CD1c-positive myeloid dendritic cell (primary cell): ENCODE measurements at regions not wholly inside any gene's neighbourhood (a gene's known extent, or its start where the extent isn't known, plus 50 kb on each side); places are given as distances from the start of the nearest gene placed in this dataset.

ENCODE experiments used
- DNase-seq: peaks from one replicate; pipeline ENCODE4 v3.0.0-alpha.2; 2016; ENCODE audit errors: extremely low spot score

- DNase-seq, result no peak
Observed at GRCh38 chr6:21426841-21427490, 166.6 kb upstream of the SOX4 start.

GRCh38 chr6:21429291-21429690 lies 164.3 kb upstream of the SOX4 start:
- no peak for DNase-seq

GRCh38 chr6:21431526-21431925 lies 162.0 kb upstream of the SOX4 start:
- no peak for DNase-seq

DNA sequence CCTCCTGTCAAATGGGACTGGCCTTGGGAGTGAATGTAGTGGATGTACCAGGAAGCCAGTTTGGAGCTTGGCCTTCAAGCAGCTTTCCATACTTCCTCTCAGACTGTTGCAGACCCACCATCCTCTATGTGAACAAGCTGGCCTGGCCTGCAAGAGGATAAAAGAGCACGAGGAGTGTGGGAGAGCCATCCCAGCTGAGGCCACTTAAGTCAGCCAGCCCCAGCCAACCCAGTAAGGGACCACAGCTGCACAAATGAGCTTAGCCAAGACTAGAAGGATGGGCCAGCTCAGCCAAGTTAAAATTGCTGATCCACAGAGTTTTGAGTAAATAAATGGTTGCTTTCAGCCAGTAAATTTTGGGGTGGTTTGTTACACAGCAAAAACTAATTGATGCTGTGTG lies 156.9 kb upstream of the SOX4 start:
- no peak for DNase-seq

GRCh38 chr6:21437581-21437980 lies 156.0 kb upstream of the SOX4 start:
- DNase-seq, result no peak

- peak; percentile 63 for DNase-seq
Observed at GRCh38 chr6:21438237-21438985, 155.1 kb upstream of the SOX4 start.

DNA sequence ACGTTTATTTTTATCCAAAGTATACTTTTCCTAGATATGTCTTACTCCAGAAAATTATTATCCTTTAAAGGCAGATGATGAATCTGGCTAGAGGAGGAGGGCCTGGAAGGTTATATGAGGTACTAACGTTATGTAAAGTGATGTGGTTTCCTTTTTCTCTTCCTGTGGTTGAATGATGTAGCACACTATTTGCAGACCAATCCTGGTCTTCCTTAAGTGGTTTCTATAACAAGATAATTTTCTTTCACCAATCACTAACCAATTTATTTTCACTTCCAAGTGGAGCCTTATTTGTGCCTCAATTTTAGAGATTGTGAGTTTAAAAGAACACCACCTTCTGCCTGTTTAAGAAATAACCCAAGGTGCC lies 154.6 kb upstream of the SOX4 start:
- DNase-seq, result peak; percentile 20

DNA sequence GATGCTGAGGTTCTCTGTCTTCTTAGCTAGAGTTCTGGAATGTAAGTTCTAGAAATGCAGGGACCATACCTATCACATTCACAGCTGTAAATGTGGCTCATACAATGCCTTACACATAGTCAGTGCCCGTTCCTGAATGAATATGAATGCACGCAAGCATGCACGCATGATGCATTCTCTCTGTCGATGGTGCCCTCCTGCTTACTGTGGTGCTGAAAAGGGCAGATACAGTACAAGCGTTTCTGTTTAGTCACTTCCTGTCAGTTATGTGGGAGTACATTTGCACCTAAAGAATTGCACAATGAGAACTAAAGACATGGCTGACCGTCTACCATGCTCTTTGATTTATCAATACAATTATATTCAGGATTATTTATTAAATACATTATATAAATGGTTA lies 152.2 kb upstream of the SOX4 start:
- DNase-seq, result peak; percentile 31

DNA sequence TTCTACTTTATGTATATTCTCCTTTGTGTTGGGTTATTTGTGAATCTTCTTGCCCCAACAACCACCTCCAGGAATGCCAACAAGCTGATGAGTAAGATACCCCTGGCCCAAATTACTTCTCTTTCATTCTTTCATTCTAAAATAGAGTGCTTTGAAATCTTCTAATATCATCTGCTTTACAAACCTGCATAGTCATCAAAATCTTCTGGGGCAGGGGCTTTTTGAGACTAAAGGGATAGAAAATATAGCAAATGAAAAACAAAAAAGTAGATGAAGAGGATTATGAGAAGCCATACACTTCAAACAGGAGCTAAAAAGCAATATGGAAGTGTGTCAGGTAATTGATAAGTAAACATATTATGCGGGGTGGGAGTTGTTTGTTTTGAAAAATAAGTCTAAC lies 150.7 kb upstream of the SOX4 start:
- DNase-seq, result no peak

- DNase-seq, result no peak
Observed at GRCh38 chr6:21444711-21445260, 148.8 kb upstream of the SOX4 start.

DNA sequence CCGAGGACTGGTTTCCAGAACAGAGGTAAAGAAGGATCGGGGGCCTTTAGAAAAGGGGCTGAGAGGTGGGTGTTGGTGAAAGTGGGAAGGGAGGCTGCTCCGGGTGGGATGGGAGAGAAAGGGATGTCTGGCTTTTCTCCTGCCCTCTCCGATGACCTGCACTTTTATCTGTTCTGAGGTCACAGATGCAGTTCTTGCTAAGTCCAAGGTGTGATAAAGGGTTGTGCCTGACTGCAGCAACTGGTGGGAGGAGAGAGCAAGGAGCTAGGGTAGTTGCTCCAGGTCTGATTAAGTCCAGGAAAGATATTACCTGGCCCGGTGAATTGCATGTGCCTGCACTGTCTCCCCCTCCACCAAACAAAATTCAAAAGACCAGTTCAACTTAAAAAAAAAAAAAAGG lies 145.6 kb upstream of the SOX4 start:
- no peak for DNase-seq

- DNase-seq, result no peak
Observed at GRCh38 chr6:21448485-21449109, 145.0 kb upstream of the SOX4 start.

DNA sequence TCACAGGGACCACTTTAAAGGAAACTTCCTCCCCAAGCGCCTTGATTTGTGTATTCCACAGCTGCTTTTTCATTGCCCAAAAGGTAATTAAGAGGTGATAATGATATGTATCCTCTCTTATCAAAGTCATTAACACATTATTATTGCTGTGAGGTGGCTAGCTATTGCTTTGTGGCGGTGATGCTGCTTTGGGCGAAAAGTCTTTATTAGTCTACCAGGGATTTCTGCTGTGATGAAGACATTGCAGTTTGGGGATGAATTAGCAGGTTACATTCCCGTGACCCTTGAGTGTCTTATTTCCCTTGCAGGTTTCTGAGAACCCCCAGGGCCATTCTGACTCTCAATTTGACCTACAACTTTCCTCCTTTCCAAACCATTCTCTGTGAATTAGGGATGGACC lies 143.4 kb upstream of the SOX4 start:
- no peak for DNase-seq

DNA sequence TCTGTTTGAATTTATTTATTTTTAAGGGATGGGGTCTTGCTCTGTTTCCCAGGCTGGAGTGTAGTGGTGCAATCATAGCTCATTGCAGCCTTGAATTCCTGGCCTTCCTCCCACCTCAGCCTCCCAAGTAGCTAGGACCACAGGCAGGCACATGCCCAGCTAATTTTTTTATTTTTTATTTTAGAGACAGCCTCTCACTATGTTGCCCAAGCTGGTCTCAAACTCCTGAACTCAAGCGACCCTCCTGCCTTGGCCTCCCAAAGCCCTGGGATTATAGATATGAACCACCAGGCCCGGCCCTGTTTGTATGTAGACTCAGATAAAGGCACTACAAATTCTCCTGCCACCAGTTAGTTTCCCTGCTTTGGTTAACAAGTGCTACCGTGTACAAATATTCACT lies 142.9 kb upstream of the SOX4 start:
- no peak for DNase-seq

GRCh38 chr6:21451546-21452013 lies 142.0 kb upstream of the SOX4 start:
- DNase-seq, result no peak

- DNase-seq, result no peak
Observed at GRCh38 chr6:21454262-21454661, 139.3 kb upstream of the SOX4 start.

- DNase-seq, result no peak
Observed at GRCh38 chr6:21455071-21455470, 138.5 kb upstream of the SOX4 start.

- no peak for DNase-seq
Observed at GRCh38 chr6:21457647-21458046, 135.9 kb upstream of the SOX4 start.

DNA sequence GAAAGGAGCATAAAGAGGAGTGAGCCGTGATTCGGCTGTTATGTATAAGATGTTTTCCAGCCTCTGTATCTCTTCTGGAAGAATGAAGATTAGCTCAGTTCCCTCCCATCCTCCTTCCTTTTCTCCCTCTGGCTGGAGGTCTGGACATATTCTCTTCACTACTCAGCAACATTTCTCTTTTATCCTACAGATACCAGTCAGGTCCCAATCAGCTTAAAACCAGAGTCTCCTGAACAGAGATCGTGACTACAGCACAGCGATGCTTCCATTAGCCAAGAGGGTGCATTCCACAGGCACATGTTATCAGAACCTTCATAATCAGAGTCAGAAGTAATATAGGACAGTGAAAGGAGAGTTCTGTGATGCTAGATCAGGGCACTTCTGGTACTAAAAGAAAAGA lies 133.9 kb upstream of the SOX4 start:
- no peak for DNase-seq

DNA sequence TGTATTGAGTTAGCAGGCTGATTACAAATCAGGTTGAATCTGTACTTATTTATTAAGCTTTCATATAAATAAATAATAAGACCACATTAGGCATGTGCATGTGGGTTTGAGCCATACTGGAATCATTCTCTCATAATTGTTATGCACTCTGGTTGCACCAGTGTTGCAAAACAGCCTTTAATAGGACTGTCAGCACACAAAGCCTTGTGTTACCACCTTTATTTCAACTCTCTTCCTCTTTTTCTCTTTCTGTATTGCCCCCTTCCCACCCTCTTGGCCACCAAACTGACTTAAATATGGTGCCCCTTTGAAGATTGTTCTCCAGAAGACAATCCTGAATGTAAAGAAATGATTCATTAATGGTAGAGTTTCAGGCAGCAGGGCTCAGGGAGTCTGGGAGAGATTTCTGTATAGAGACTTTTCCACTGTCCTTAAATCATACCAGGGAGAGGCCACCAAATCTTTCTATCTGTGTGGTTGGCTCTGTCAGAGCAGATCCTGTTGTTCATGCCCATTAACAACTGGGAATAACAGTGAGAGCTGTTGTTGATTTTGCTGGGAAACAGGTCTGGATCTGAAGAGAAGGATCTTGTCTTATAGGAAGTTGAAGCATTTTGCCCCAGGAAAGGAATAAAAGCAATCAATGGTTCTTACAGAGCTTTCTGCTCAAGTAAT lies 131.6 kb upstream of the SOX4 start:
- DNase-seq, result no peak

DNA sequence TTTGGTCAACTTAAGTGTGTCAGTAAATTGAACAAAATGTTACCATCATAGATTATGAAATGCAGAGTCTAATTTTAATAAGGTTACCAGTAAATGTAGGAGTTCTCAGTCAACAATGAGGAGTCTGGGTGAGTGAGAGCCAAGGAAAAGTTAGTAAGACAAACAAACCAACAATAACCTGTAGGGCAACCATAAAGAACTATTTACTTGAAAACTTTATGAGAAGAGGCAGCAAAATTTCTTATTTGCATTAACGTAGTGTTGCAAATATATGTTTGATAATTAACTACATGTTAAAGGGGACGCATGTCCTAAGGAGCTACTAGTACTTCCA lies 131.1 kb upstream of the SOX4 start:
- no peak for DNase-seq

- DNase-seq, result no peak
Observed at GRCh38 chr6:21467091-21467490, 126.5 kb upstream of the SOX4 start.
